ENCODE measurements at regions not wholly inside any gene's neighbourhood (a gene's known extent, or its start where the extent isn't known, plus 50 kb on each side); places are given as distances from the start of the nearest gene placed in this dataset.

GRCh38 chr22:49218142-49218541 lies 609.5 kb downstream of the BRD1 start:
- WGBS, 5 donors, result 83 to 93% (median 85%) methylated on average over 12 of the region's 12 CpGs
- DNase-seq, result no peak
- H3K27me3 ChIP-seq (replicated peaks in 1 of 7), result peaks cover 0 to 40% (median 0%) of the 10 kb centered on the region in 7 donors
- no peak for TF ChIP-seq POLR2AphosphoS5 (IDR thresholded peaks at IDR 0.05)
- TF ChIP-seq POLR2A (IDR thresholded peaks at IDR 0.05), result no peak
- no peak overlapping the region for H3K4me3 ChIP-seq
- H3K9me3 ChIP-seq, result peaks cover 0 to 37% (median 24%) of the 10 kb centered on the region in 8 donors
- H3K4me1 ChIP-seq, result no peaks in the 10 kb centered on the region
- intact Hi-C loops (cut with DNase I; ENCODE audit: low total_unique reads), result no loop called here
- no peaks in the 10 kb centered on the region for H3K36me3 ChIP-seq
- no peak overlapping the region for H3K27ac ChIP-seq

GRCh38 chr22:49216579-49216978 lies 611.1 kb downstream of the BRD1 start:
- TF ChIP-seq POLR2AphosphoS5 (IDR thresholded peaks at IDR 0.05) (no peak), POLR2A (IDR thresholded peaks at IDR 0.05) (no peak), CTCF (IDR thresholded peaks at IDR 0.05 in 8 of 11, conservative IDR thresholded peaks at IDR 0.05 in 3 of 11) (no peak)
- 54 to 77% (median 65%) methylated on average over 5 of the region's 5 CpGs for WGBS, 5 donors
- intact Hi-C loops (cut with DNase I; ENCODE audit: low total_unique reads), result no loop called here
- Histone ChIP-seq H3K27me3 (replicated peaks in 1 of 7) (peaks cover 0 to 42% (median 0%) of the 10 kb centered on the region in 7 donors), H3K27ac (no peak overlapping the region), H3K36me3 (no peaks in the 10 kb centered on the region), H3K9me3 (peaks cover 0 to 37% (median 24%) of the 10 kb centered on the region in 8 donors), H3K4me3 (no peak overlapping the region), H3K4me1 (no peaks in the 10 kb centered on the region)
- DNase-seq, result no peak

GRCh38 chr22:49215840-49216239 lies 611.8 kb downstream of the BRD1 start:
- peak; percentile 18 for DNase-seq
- TF ChIP-seq POLR2A (IDR thresholded peaks at IDR 0.05) (no peak), CTCF (IDR thresholded peaks at IDR 0.05 in 8 of 11, conservative IDR thresholded peaks at IDR 0.05 in 3 of 11) (no peak), POLR2AphosphoS5 (IDR thresholded peaks at IDR 0.05) (no peak)
- WGBS, 5 donors, result 76 to 86% (median 82%) methylated on average over 9 of the region's 9 CpGs

GRCh38 chr22:49214976-49215375 lies 612.7 kb downstream of the BRD1 start:
- TF ChIP-seq CTCF (IDR thresholded peaks at IDR 0.05 in 8 of 11, conservative IDR thresholded peaks at IDR 0.05 in 3 of 11) (no peak), POLR2A (IDR thresholded peaks at IDR 0.05) (no peak), POLR2AphosphoS5 (IDR thresholded peaks at IDR 0.05) (no peak)
- no peak overlapping the region for H3K27ac ChIP-seq
- intact Hi-C loops (cut with DNase I; ENCODE audit: low total_unique reads), result no loop called here
- H3K4me1 ChIP-seq, result no peaks in the 10 kb centered on the region
- 89 to 97% (median 94%) methylated on average over 14 to 16 of the region's 16 CpGs for WGBS, 5 donors
- no peak overlapping the region for H3K4me3 ChIP-seq
- H3K27me3 ChIP-seq (replicated peaks in 1 of 7), result peaks cover 0 to 33% (median 0%) of the 10 kb centered on the region in 7 donors
- H3K36me3 ChIP-seq, result no peaks in the 10 kb centered on the region
- H3K9me3 ChIP-seq, result peaks cover 0 to 33% (median 24%) of the 10 kb centered on the region in 8 donors
- peak; percentile 27 for DNase-seq

More at GRCh38 chr22:49215840-49216239, 611.8 kb downstream of the BRD1 start:
- peaks cover 0 to 41% (median 0%) of the 10 kb centered on the region in 7 donors for H3K27me3 ChIP-seq (replicated peaks in 1 of 7)
- H3K36me3 ChIP-seq, result no peaks in the 10 kb centered on the region
- no peak overlapping the region for H3K27ac ChIP-seq
- intact Hi-C loops (cut with DNase I; ENCODE audit: low total_unique reads), result no loop called here
- no peak overlapping the region for H3K4me3 ChIP-seq
- H3K4me1 ChIP-seq, result no peaks in the 10 kb centered on the region
- peaks cover 0 to 37% (median 24%) of the 10 kb centered on the region in 8 donors for H3K9me3 ChIP-seq

All from spleen (tissue), 11 donors.